Right atrium auricular region (tissue), 2 donors: ENCODE measurements at regions not wholly inside any gene's neighbourhood (a gene's known extent, or its start where the extent isn't known, plus 50 kb on each side); places are given as distances from the start of the nearest gene placed in this dataset.

Source experiments
- DNase-seq: peaks from one replicate; pipeline ENCODE4 v3.0.0-alpha.2; 2019; ENCODE audit warnings: low spot score
- H3K27ac ChIP-seq, 2 donors: fragments of 200-600 bp; sonication (generic); 1 replicate in 1 of 2; 2 replicates in 1 of 2; pipeline ENCODE4 v1.5.1; 2016 to 2019
- H3K27me3 ChIP-seq, 2 donors: fragments of 200-600 bp; sonication (generic); one replicate each; pipeline versions ENCODE4 v1.5.1 to v1.6.0; 2017 to 2019
- H3K36me3 ChIP-seq: fragments of 200-600 bp; sonication (generic); one replicate; pipeline ENCODE4 v1.5.1; 2016
- H3K4me1 ChIP-seq, 2 donors: fragments of 200-600 bp; sonication (generic); one replicate each; pipeline versions ENCODE4 v1.5.1 to v1.6.0; 2017 to 2019
- H3K4me3 ChIP-seq, 2 donors: fragments of 200-600 bp; sonication (generic); 1 replicate in 1 of 2; 2 replicates in 1 of 2; pipeline ENCODE4 v1.5.1; 2017 to 2019; ENCODE audit warnings: mild to moderate bottlenecking in 1 of 2, moderate library complexity in 1 of 2
- H3K9me3 ChIP-seq, 2 donors: fragments of 200-600 bp; sonication (generic); one replicate each; pipeline ENCODE4 v1.5.1; 2019
- TF ChIP-seq, protein P1 (sequence below), 2 donors: fragments of 200-600 bp; sonication (generic); IDR thresholded peaks; one replicate each; pipeline ENCODE4 v1.5.1; 2019; ENCODE audit warnings: antibody characterized with exemption in 2 of 2

DNA sequence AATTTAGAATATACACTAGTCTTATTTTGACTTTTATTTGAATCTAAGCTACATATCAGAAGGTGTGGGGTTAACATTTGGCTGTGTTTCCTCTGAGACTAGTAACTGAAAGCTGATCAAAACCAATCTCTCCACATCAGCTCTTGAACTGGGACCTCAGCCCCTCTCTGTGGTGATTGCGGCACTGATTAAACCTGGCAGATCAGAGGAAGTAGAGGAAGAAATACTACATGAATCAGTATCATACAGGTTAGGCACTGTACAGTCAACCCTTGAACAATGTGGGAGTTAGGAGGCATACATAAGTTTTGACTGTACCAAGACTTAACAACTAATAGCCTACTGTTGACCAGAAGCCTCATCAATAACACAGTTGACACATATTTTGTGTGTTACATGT lies 122.5 kb upstream of the C1orf87 start:
- H3K4me3 ChIP-seq: no peak overlapping the region
- DNase-seq: no peak
- H3K27me3 ChIP-seq: no peaks in the 10 kb centered on the region
- H3K27ac ChIP-seq: no peak overlapping the region
- peaks cover 0 to 5% of the 10 kb centered on the region in 2 donors for H3K9me3 ChIP-seq
- no peaks in the 10 kb centered on the region for H3K36me3 ChIP-seq
- no peaks in the 10 kb centered on the region for H3K4me1 ChIP-seq
- TF ChIP-seq, protein P1, sequence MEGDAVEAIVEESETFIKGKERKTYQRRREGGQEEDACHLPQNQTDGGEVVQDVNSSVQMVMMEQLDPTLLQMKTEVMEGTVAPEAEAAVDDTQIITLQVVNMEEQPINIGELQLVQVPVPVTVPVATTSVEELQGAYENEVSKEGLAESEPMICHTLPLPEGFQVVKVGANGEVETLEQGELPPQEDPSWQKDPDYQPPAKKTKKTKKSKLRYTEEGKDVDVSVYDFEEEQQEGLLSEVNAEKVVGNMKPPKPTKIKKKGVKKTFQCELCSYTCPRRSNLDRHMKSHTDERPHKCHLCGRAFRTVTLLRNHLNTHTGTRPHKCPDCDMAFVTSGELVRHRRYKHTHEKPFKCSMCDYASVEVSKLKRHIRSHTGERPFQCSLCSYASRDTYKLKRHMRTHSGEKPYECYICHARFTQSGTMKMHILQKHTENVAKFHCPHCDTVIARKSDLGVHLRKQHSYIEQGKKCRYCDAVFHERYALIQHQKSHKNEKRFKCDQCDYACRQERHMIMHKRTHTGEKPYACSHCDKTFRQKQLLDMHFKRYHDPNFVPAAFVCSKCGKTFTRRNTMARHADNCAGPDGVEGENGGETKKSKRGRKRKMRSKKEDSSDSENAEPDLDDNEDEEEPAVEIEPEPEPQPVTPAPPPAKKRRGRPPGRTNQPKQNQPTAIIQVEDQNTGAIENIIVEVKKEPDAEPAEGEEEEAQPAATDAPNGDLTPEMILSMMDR (IDR thresholded peaks at IDR 0.05): no peak

DNA sequence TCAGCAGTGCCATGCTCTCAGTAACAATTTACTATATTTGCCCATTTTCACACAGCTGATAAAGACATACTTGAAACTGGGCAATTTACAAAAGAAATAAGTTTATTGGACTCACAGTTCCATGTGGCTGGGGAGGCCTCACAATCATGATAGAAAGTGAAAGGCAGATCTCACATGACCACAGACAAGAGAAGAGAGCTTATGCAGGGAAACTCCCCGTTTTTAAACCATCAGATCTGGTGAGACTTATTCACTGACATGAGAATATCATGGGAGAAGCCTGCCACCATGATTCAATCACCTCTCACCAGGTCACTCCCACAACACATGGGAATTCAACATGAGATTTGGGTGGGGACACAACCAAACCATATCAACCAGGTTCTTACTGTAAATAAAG lies 112.1 kb upstream of the C1orf87 start:
- H3K36me3 ChIP-seq: no peaks in the 10 kb centered on the region
- no peak for DNase-seq
- no peaks in the 10 kb centered on the region for H3K4me1 ChIP-seq
- peaks cover 0 to 41% of the 10 kb centered on the region in 2 donors for H3K9me3 ChIP-seq
- TF ChIP-seq, protein P1 (IDR thresholded peaks at IDR 0.05): no peak
- no peaks in the 10 kb centered on the region for H3K27me3 ChIP-seq
- H3K27ac ChIP-seq: no peak overlapping the region
- no peak overlapping the region for H3K4me3 ChIP-seq

DNA sequence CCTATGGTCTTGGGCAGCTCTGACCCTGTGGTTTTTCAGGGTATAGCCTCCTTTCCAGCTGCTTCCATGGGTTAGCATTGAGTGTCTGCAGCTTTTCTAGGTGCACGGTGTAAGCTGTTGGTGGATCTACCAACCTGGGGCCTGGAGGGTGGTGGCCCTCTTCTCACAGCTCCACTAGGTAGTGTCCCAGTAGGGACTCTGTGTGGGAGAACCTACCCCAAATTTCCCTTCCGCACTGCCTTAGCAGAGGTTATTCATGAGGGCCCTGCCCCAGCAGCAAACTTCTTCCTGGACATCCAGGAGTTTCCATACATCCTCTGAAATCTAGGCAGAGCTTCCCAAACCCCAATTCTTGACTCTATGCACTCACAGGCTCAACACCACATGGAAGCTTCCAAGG lies 111.0 kb upstream of the C1orf87 start:
- H3K27ac ChIP-seq: no peak overlapping the region
- no peaks in the 10 kb centered on the region for H3K4me1 ChIP-seq
- H3K27me3 ChIP-seq: no peaks in the 10 kb centered on the region
- H3K9me3 ChIP-seq: peaks cover 0 to 41% of the 10 kb centered on the region in 2 donors
- no peak for DNase-seq
- H3K4me3 ChIP-seq: no peak overlapping the region
- TF ChIP-seq, protein P1 (IDR thresholded peaks at IDR 0.05): no peak
- no peaks in the 10 kb centered on the region for H3K36me3 ChIP-seq

DNA sequence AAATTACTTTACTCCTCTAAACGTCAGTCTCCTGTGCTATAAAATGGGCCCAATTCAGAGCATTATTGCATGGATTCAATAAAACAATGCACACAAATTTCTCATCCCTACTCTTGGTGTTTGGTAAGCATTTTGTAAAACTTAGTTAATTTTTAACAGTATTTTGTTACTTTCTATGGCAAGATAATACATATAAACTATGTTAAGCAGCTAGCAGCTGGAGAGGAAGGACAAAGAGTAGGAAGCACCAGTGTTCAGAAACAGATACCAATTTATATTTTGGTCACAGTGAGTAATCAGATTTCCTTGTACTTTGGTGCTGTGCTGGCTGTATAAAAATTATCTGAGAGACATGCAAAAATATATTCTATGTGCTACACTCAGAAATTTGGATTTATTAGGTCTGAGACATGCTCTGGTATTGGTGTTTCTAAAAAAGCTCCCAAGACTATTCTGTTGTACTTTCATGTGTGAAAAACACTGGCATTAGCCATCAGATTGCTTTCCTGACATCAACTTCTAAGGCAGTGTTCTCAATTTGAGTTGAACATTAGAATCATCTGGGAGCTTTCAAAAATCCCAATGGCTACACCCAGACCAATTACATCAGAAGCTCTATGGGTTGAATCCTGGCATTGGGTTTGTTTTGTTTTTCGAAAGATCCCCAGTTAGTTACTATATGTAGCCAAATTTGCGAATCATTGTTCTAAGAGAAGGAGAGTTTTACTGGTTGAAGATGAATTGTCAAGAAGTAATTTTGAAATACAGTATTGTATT lies 100.3 kb upstream of the C1orf87 start:
- no peaks in the 10 kb centered on the region for H3K9me3 ChIP-seq
- TF ChIP-seq, protein P1 (IDR thresholded peaks at IDR 0.05): no peak
- H3K27ac ChIP-seq: no peak overlapping the region
- DNase-seq: no peak
- no peaks in the 10 kb centered on the region for H3K4me1 ChIP-seq
- H3K4me3 ChIP-seq: no peak overlapping the region
- H3K27me3 ChIP-seq: no peaks in the 10 kb centered on the region
- H3K36me3 ChIP-seq: no peaks in the 10 kb centered on the region

DNA sequence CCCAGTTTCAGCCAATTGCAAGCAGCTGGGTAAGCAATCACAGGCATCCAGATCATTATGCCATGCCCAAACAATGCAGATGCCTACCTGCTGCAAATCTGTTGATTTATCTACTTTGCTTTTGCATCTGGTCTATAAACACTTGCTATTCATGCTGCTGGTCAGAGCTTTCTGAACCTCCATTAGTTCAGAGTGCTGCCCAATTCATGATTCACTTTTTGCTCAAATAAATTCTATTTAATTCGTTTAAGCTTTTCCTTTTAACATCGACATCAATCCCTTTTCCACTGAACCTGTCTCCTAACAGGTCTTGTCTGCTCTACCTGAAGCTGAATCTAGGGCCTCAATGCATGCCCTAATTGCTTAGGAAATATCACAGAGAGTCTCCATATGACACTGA lies 99.4 kb upstream of the C1orf87 start:
- DNase-seq: no peak
- Histone ChIP-seq H3K9me3 (no peaks in the 10 kb centered on the region), H3K27me3 (no peaks in the 10 kb centered on the region), H3K4me1 (no peaks in the 10 kb centered on the region), H3K36me3 (no peaks in the 10 kb centered on the region), H3K4me3 (no peak overlapping the region), H3K27ac (no peak overlapping the region)
- TF ChIP-seq, protein P1 (IDR thresholded peaks at IDR 0.05): no peak

DNA sequence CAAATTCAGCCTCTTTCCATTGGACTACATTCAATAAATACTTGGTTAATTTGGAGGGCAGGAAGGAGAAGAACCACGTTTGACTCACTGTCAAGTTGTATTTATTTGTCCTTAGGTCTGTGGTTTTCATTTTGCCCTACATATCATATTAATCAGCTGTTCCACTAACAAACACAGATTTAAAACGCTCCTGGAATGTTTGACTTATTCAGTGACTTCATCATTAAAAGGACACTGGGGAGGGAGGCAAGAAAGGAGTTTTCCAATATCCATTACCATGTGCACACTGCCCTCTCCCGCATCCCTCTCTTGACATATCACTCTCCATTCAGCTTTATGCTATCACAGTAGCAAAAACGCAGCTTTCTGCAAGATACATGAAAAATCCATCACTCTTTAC lies 98.2 kb upstream of the C1orf87 start:
- no peak overlapping the region for H3K27ac ChIP-seq
- no peaks in the 10 kb centered on the region for H3K36me3 ChIP-seq
- no peaks in the 10 kb centered on the region for H3K9me3 ChIP-seq
- TF ChIP-seq, protein P1 (IDR thresholded peaks at IDR 0.05): no peak
- H3K4me3 ChIP-seq: no peak overlapping the region
- no peaks in the 10 kb centered on the region for H3K27me3 ChIP-seq
- no peak for DNase-seq
- H3K4me1 ChIP-seq: no peaks in the 10 kb centered on the region
